ENCODE measurements at regions not wholly inside any gene's neighbourhood (a gene's known extent, or its start where the extent isn't known, plus 50 kb on each side); places are given as distances from the start of the nearest gene placed in this dataset.

- TF ChIP-seq CTCF (IDR thresholded peaks at IDR 0.05) (no peak), POLR2A (IDR thresholded peaks at IDR 0.05) (no peak)
Measured at GRCh38 chr2:794554-795241, 117.5 kb upstream of the TMEM18 start.
